WERI-Rb-1 (cell line): ENCODE measurements at regions not wholly inside any gene's neighbourhood (a gene's known extent, or its start where the extent isn't known, plus 50 kb on each side); places are given as distances from the start of the nearest gene placed in this dataset.

Experiments
- DNase-seq: peaks from one replicate; pipeline ENCODE4 v3.0.0-alpha.2; 2020
- H3K27ac ChIP-seq: fragments of 250-450 bp; sonication (Bioruptor Pico); 2 replicates; pipeline ENCODE4 v1.5.1; 2020; ENCODE audit warnings: mild to moderate bottlenecking, moderate library complexity
- H3K27me3 ChIP-seq: fragments of 250-450 bp; sonication (Bioruptor Pico); 2 replicates; pipeline ENCODE4 v1.5.1; 2021; ENCODE audit warnings: mild to moderate bottlenecking, low read depth, moderate library complexity; ENCODE audit not compliant: insufficient read depth, severe bottlenecking
- H3K36me3 ChIP-seq: fragments of 250-450 bp; sonication (Bioruptor Pico); 2 replicates; pipeline ENCODE4 v1.5.1; 2020; ENCODE audit warnings: mild to moderate bottlenecking, moderate library complexity
- H3K4me3 ChIP-seq: 2 replicates; pipeline ENCODE4 v1.5.1; 2011; ENCODE audit warnings: low read depth, mild to moderate bottlenecking, control low read depth, low read length
- H3K9me3 ChIP-seq: fragments of 250-450 bp; sonication (Bioruptor Pico); 2 replicates; pipeline ENCODE4 v1.5.1; 2021; ENCODE audit warnings: mild to moderate bottlenecking, moderate library complexity; ENCODE audit not compliant: severe bottlenecking
- TF ChIP-seq, protein P1 (sequence below): IDR thresholded peaks from 2 replicates; pipeline ENCODE4 v1.5.1; 2011; ENCODE audit warnings: low read depth, mild to moderate bottlenecking, control low read depth, inconsistent platforms, low read length

DNA sequence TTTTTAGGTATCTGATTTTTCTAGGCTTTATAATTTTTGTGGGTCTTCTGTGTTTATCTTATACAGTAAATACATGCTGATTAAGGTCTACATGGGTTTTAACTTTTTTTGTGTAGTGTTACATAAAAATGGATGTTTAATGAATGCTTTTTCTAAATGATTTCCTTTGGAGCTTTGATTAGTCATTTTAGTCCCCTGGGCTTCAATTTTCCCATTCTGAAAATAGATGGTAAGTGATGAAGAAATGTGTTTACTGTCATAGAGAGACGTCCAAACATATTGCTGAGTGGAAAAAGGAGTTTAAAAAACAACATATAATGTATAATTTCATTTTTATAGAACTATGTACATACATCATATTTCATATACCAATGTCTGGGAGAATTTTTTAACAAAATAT is 140.9 kb upstream of the HMCN1 start:
- H3K27me3 ChIP-seq: no peaks in the 10 kb centered on the region
- TF ChIP-seq, protein P1, sequence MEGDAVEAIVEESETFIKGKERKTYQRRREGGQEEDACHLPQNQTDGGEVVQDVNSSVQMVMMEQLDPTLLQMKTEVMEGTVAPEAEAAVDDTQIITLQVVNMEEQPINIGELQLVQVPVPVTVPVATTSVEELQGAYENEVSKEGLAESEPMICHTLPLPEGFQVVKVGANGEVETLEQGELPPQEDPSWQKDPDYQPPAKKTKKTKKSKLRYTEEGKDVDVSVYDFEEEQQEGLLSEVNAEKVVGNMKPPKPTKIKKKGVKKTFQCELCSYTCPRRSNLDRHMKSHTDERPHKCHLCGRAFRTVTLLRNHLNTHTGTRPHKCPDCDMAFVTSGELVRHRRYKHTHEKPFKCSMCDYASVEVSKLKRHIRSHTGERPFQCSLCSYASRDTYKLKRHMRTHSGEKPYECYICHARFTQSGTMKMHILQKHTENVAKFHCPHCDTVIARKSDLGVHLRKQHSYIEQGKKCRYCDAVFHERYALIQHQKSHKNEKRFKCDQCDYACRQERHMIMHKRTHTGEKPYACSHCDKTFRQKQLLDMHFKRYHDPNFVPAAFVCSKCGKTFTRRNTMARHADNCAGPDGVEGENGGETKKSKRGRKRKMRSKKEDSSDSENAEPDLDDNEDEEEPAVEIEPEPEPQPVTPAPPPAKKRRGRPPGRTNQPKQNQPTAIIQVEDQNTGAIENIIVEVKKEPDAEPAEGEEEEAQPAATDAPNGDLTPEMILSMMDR: no peak
- no peak overlapping the region for H3K27ac ChIP-seq
- H3K9me3 ChIP-seq: no peaks in the 10 kb centered on the region
- no peak overlapping the region for H3K4me3 ChIP-seq
- no peaks in the 10 kb centered on the region for H3K36me3 ChIP-seq
- DNase-seq: no peak

DNA sequence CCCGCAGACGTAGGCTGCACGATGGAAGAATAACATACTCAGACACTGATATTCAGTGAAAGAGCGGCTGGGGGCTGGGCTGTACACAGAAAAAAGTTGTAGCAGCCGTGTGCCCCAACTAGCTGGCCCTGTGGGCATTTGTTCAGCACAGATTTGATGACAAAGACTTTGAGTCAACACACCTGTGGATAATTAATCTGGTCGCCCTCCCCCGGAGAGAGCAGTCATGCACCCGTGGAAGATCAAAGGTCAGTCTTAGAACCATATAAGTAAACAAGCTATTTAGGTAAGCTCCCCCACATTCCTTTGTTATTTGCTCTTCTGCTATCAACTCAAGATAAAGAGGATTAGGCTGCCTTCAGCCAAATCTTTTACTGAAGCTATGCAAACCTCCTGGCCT is 148.4 kb upstream of the HMCN1 start:
- H3K9me3 ChIP-seq: peaks cover 2% of the 10 kb centered on the region

DNA sequence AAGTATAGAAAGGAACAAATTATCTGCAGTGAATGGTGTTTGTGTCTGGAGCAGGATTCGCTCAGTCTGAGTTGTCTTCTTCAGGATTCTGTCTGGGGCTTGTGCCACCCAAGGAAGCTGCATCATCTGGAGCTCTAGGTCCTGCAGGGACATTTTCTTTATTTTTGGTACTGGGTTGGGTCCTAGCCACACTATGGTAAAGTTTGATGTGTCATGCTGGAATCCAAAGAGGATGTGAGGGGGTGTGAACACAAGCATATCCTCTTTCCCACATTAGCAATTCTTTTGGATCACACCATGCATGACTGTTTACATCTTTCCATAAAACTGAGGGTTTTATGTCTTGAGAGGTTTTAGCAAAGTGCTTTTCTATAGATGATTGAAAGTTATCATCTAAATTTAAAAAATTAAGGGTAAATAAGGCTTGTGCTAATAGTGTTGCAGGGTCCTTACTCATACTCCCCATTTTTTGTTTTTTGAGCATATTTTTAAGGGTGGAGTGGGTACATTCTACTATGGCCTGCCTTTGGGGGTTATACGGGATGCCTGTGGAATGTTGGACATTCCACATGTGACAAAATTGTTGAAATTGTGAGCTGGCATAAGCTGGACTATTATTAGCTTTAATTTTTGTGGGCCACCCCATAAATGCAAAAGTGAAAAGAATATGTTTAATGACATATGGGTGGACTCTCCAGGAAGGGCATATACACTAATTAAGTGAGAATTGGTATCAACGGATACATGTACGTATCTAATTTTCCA is 152.0 kb upstream of the HMCN1 start:
- Histone ChIP-seq H3K4me3 (no peak overlapping the region), H3K27ac (no peak overlapping the region), H3K9me3 (peaks cover 10% of the 10 kb centered on the region), H3K27me3 (no peaks in the 10 kb centered on the region), H3K36me3 (no peaks in the 10 kb centered on the region)
- TF ChIP-seq, protein P1: no peak
- no peak for DNase-seq

More for the DNA sequence above, 148.4 kb upstream of the HMCN1 start:
- DNase-seq: no peak
- H3K27me3 ChIP-seq: no peaks in the 10 kb centered on the region
- H3K27ac ChIP-seq: no peak overlapping the region
- TF ChIP-seq, protein P1: no peak
- no peaks in the 10 kb centered on the region for H3K36me3 ChIP-seq
- H3K4me3 ChIP-seq: no peak overlapping the region

DNA sequence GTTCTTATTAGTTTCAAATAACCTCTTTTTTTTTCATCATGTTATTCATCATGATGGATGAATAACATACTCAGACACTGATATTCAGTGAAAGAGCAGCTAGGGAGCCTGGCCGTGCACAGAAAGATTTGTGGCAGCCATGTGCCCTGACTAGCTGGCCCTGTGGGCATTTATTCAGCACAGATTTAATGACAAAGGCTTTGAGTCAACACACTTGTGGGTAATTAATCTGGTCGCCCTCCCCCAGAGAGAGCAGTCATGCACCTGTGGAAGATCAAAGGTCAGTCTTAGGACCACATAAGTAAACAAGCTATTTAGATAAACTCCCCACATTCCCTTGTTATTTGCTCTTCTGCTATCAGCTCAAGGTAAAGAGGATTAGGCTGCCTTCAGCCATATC is 153.2 kb upstream of the HMCN1 start:
- Histone ChIP-seq H3K36me3 (no peaks in the 10 kb centered on the region), H3K27me3 (no peaks in the 10 kb centered on the region), H3K27ac (no peak overlapping the region), H3K9me3 (peaks cover 10% of the 10 kb centered on the region), H3K4me3 (no peak overlapping the region)
- no peak for DNase-seq
- TF ChIP-seq, protein P1: no peak

DNA sequence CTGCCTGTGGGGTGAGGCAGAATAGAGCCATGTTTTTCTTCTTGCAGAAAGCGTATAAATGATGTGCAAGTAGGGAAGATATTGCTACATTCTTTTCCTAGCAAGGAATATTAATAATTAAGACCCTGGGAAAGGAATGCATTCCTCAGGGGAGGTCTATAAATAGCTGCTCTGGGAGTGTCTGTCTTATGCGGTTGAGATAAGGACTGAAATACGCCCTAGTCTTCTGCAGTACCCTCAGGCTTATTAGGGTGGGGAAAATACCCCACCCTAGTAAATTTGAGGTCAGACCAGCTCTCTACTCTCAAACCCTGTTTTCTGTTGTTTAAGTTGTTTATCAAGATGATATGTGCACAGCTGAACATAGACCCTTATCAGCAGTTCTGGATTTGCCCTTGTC is 155.9 kb upstream of the HMCN1 start:
- TF ChIP-seq, protein P1: no peak
- no peak for DNase-seq
- H3K4me3 ChIP-seq: no peak overlapping the region
- H3K36me3 ChIP-seq: no peaks in the 10 kb centered on the region
- no peaks in the 10 kb centered on the region for H3K27me3 ChIP-seq
- H3K9me3 ChIP-seq: peaks cover 7% of the 10 kb centered on the region
- no peak overlapping the region for H3K27ac ChIP-seq
